Chondrocyte (in vitro differentiated cells): ENCODE measurements at regions not wholly inside any gene's neighbourhood (a gene's known extent, or its start where the extent isn't known, plus 50 kb on each side); places are given as distances from the start of the nearest gene placed in this dataset.

Experiments used
- DNase-seq: peaks from one replicate; pipeline ENCODE4 v3.0.0; 2021; ENCODE audit warnings: mixed read lengths, low spot score
- H3K27ac Mint-ChIP-seq: one replicate; pipeline ENCODE4 v1.8.0; 2021; ENCODE audit warnings: mild to moderate bottlenecking, moderate library complexity, mixed read lengths; ENCODE audit not compliant: unreplicated experiment
- H3K27me3 Mint-ChIP-seq: 2 replicates; pipeline ENCODE4 v1.8.0; 2021; ENCODE audit warnings: low read depth, mixed read lengths
- H3K36me3 Mint-ChIP-seq: 2 replicates; pipeline ENCODE4 v1.8.0; 2021; ENCODE audit warnings: low read depth, mixed read lengths
- H3K4me1 Mint-ChIP-seq: 2 replicates; pipeline ENCODE4 v1.8.0; 2021; ENCODE audit warnings: low read depth, mild to moderate bottlenecking, mixed read lengths
- H3K4me3 Mint-ChIP-seq: one replicate; pipeline ENCODE4 v1.8.0; 2021; ENCODE audit warnings: mild to moderate bottlenecking, moderate library complexity, mixed read lengths; ENCODE audit not compliant: unreplicated experiment
- H3K9me3 Mint-ChIP-seq: 2 replicates; pipeline ENCODE4 v1.8.0; 2021; ENCODE audit warnings: low read depth, mixed read lengths
- CTCF ChIP-seq: fragments of 200-600 bp; sonication (generic); IDR thresholded peaks from 2 replicates; pipeline ENCODE4 v1.5.0; 2021; ENCODE audit warnings: antibody characterized with exemption, mild to moderate bottlenecking, moderate library complexity

GRCh38 chr11:113602483-113602882, 103.6 kb downstream of the TMPRSS5 start:
- Mint-ChIP-seq H3K27me3 (peaks cover 37% of the 10 kb centered on the region), H3K4me3 (no peak overlapping the region), H3K4me1 (peaks cover 4% of the 10 kb centered on the region), H3K27ac (no peak overlapping the region), H3K9me3 (peaks cover 19% of the 10 kb centered on the region), H3K36me3 (peaks cover 5% of the 10 kb centered on the region)
- no peak for TF ChIP-seq CTCF
- DNase-seq = no peak

GRCh38 chr11:113596658-113597057, 109.5 kb downstream of the TMPRSS5 start:
- Mint-ChIP-seq H3K36me3 (no peaks in the 10 kb centered on the region), H3K4me1 (no peaks in the 10 kb centered on the region), H3K4me3 (no peak overlapping the region), H3K27me3 (peaks cover 30% of the 10 kb centered on the region), H3K9me3 (peaks cover 13% of the 10 kb centered on the region), H3K27ac (no peak overlapping the region)
- DNase-seq = no peak
- no peak for TF ChIP-seq CTCF

GRCh38 chr11:113595810-113596594, 110.1 kb downstream of the TMPRSS5 start:
- Mint-ChIP-seq H3K4me3 (no peak overlapping the region), H3K27ac (no peak overlapping the region), H3K9me3 (peaks cover 13% of the 10 kb centered on the region), H3K36me3 (no peaks in the 10 kb centered on the region), H3K4me1 (no peaks in the 10 kb centered on the region), H3K27me3 (peaks cover 26% of the 10 kb centered on the region)
- no peak for DNase-seq
- TF ChIP-seq CTCF = no peak

GRCh38 chr11:113593698-113594308, 112.3 kb downstream of the TMPRSS5 start:
- TF ChIP-seq CTCF = no peak
- peaks cover 31% of the 10 kb centered on the region for H3K27me3 Mint-ChIP-seq

GRCh38 chr11:113591117-113591516, 115.0 kb downstream of the TMPRSS5 start:
- Mint-ChIP-seq H3K4me3 (no peak overlapping the region), H3K9me3 (peaks cover 6% of the 10 kb centered on the region), H3K36me3 (no peaks in the 10 kb centered on the region), H3K27me3 (peaks cover 12% of the 10 kb centered on the region), H3K27ac (no peak overlapping the region), H3K4me1 (no peaks in the 10 kb centered on the region)
- no peak for DNase-seq
- no peak for TF ChIP-seq CTCF

More at GRCh38 chr11:113593698-113594308, 112.3 kb downstream of the TMPRSS5 start:
- no peak for DNase-seq
- peaks cover 13% of the 10 kb centered on the region for H3K9me3 Mint-ChIP-seq
- no peaks in the 10 kb centered on the region for H3K4me1 Mint-ChIP-seq
- no peaks in the 10 kb centered on the region for H3K36me3 Mint-ChIP-seq
- H3K27ac Mint-ChIP-seq = no peak overlapping the region
- no peak overlapping the region for H3K4me3 Mint-ChIP-seq
